CD14-positive monocyte (primary cell): ENCODE measurements at regions not wholly inside any gene's neighbourhood (a gene's known extent, or its start where the extent isn't known, plus 50 kb on each side); places are given as distances from the start of the nearest gene placed in this dataset.

Experiments
- DNase-seq, 3 donors: peaks; one replicate each; pipeline ENCODE4 v3.0.0-alpha.2; 2011 to 2022
- H2AFZ ChIP-seq: 2 replicates; pipeline ENCODE4 v1.6.0; 2012; ENCODE audit warnings: mild to moderate bottlenecking, low read depth, low read length, inconsistent platforms; ENCODE audit not compliant: insufficient read depth, poor library complexity, severe bottlenecking
- H3K27ac ChIP-seq, 2 donors: 1 replicate in 1 of 2; 2 replicates in 1 of 2; pipeline ENCODE4 v1.5.1; 2012 to 2013; ENCODE audit warnings: low read length in 2 of 2, control low read depth in 1 of 2, inconsistent platforms in 1 of 2, low read depth in 1 of 2, mild to moderate bottlenecking in 1 of 2
- H3K27me3 ChIP-seq, 2 donors: one replicate each; pipeline versions ENCODE4 v1.6.0 to v1.6.1; 2011 to 2013; ENCODE audit warnings: low read length in 2 of 2; ENCODE audit not compliant: control insufficient read depth in 2 of 2, insufficient read depth in 2 of 2
- H3K36me3 ChIP-seq, 2 donors: replicated peaks in 1 of 2; 1 replicate in 1 of 2; 2 replicates in 1 of 2; pipeline versions ENCODE4 v1.5.1 to v1.6.1; 2012 to 2013; ENCODE audit warnings: low read length in 2 of 2, control low read depth in 1 of 2, inconsistent platforms in 1 of 2, mild to moderate bottlenecking in 1 of 2; ENCODE audit not compliant: insufficient read depth in 2 of 2, control insufficient read depth in 1 of 2
- H3K4me1 ChIP-seq, 2 donors: 1 replicate in 1 of 2; 2 replicates in 1 of 2; pipeline versions ENCODE4 v1.5.1 to v1.6.1; 2012 to 2013; ENCODE audit warnings: low read length in 2 of 2, control low read depth in 1 of 2, inconsistent platforms in 1 of 2, mild to moderate bottlenecking in 1 of 2, moderate library complexity in 1 of 2; ENCODE audit not compliant: insufficient read depth in 2 of 2, control insufficient read depth in 1 of 2
- H3K4me2 ChIP-seq: replicated peaks from 2 replicates; pipeline ENCODE3; 2012; ENCODE audit warnings: low read length, moderate library complexity, mild to moderate bottlenecking; ENCODE audit not compliant: poor library complexity, severe bottlenecking; ENCODE audit errors: extremely low read depth
- H3K4me3 ChIP-seq, 3 experiments: fragments of 200-600 bp in 1 of 3; sonication (generic) in 1 of 3; replicated peaks in 1 of 3; 1 replicate in 2 of 3; 2 replicates in 1 of 3; pipeline ENCODE4 v1.5.1; 2011 to 2013; ENCODE audit warnings: low read length in 3 of 3, mild to moderate bottlenecking in 3 of 3, control low read depth in 2 of 3, low read depth in 2 of 3, inconsistent platforms in 1 of 3, moderate library complexity in 1 of 3
- H3K79me2 ChIP-seq: 2 replicates; pipeline ENCODE4 v1.6.0; 2012; ENCODE audit warnings: mild to moderate bottlenecking, control low read depth, inconsistent platforms, low read length, moderate library complexity; ENCODE audit not compliant: insufficient read depth
- H3K9ac ChIP-seq: 2 replicates; pipeline ENCODE4 v1.6.0; 2017; ENCODE audit warnings: low read length, mild to moderate bottlenecking; ENCODE audit not compliant: insufficient read depth, poor library complexity, severe bottlenecking
- H3K9me3 ChIP-seq, 2 donors: replicated peaks in 1 of 2; 1 replicate in 1 of 2; 2 replicates in 1 of 2; pipeline versions ENCODE4 v1.5.1 to v1.6.1; 2012 to 2013; ENCODE audit warnings: low read length in 2 of 2, control low read depth in 1 of 2; ENCODE audit not compliant: control insufficient read depth in 1 of 2, insufficient read depth in 1 of 2
- H4K20me1 ChIP-seq: 2 replicates; pipeline ENCODE4 v1.6.0; 2012; ENCODE audit warnings: mild to moderate bottlenecking, low read length, control low read depth, moderate library complexity; ENCODE audit not compliant: insufficient read depth
- H3K27ac Mint-ChIP-seq, 7 donors: one replicate each; pipeline ENCODE4 v1.8.0; 2020; ENCODE audit warnings: mild to moderate bottlenecking in 7 of 7, mixed read lengths in 7 of 7, moderate library complexity in 6 of 7, inconsistent platforms in 2 of 7
- H3K27me3 Mint-ChIP-seq, 3 donors: one replicate each; pipeline ENCODE4 v1.8.0; 2021 to 2022; ENCODE audit warnings: low read depth in 3 of 3, mild to moderate bottlenecking in 3 of 3, mixed read lengths in 3 of 3, moderate library complexity in 3 of 3, inconsistent platforms in 1 of 3
- H3K36me3 Mint-ChIP-seq, 2 donors: one replicate each; pipeline ENCODE4 v1.8.0; 2020; ENCODE audit warnings: mixed read lengths in 2 of 2, inconsistent platforms in 1 of 2, mild to moderate bottlenecking in 1 of 2
- H3K4me1 Mint-ChIP-seq: one replicate; pipeline ENCODE4 v1.8.0; 2020; ENCODE audit warnings: mild to moderate bottlenecking, mixed read lengths
- H3K4me3 Mint-ChIP-seq, 2 donors: one replicate each; pipeline ENCODE4 v1.8.0; 2020; ENCODE audit warnings: mild to moderate bottlenecking in 2 of 2, mixed read lengths in 2 of 2, moderate library complexity in 1 of 2
- H3K9me3 Mint-ChIP-seq, 7 donors: one replicate each; pipeline ENCODE4 v1.8.0; 2020 to 2022; ENCODE audit warnings: mixed read lengths in 7 of 7, mild to moderate bottlenecking in 6 of 7, moderate library complexity in 6 of 7, inconsistent platforms in 2 of 7
- WGBS: methylation state at CpG from one replicate; pipeline ENCODE4 v1.1.5; 2013; ENCODE audit warnings: missing lambda C conversion rate; ENCODE audit not compliant: insufficient coverage; 5-methylcytosine and 5-hydroxymethylcytosine counted together
- intact Hi-C, 2 donors: fragments of 100-400 bp; cut with micrococcal nuclease; formaldehyde crosslinking; loops; one replicate each; pipeline versions ENCODE4 v1.15.0 to v1.15.1; 2023
- TF ChIP-seq, protein P1 (sequence below): fragments of 200-600 bp; IDR thresholded peaks from one replicate; pipeline ENCODE4 v1.8.0; 2022; ENCODE audit warnings: antibody characterized with exemption, mild to moderate bottlenecking

DNA sequence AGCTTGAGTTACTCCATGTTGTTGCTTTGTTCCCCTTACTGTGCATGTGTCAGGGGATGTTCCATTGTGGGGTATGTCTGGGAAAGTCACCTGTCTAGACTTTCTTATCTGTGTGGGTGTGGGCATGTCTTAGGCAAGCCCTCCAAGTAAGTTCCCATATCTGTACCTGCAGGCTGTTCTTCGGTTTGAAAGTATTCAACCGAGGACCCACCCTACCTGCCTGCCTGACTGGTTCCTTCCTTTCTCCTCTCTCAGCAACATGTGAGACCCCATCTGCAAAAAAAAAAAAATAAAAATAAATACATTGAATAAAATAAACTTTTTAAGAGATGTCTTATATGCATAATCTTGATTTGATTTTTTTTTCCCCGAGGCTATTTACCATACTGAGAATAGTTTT, 622.7 kb downstream of the TDRD15 start:
- no CpG with 5 or more reads among the region's 3 CpGs for WGBS
- no peaks in the 10 kb centered on the region for H3K27me3 ChIP-seq

GRCh38 chr2:21748501-21748900, 624.7 kb downstream of the TDRD15 start:
- no peak overlapping the region for H3K27ac ChIP-seq
- peaks cover 0 to 6% of the 10 kb centered on the region in 2 donors for H3K9me3 ChIP-seq
- 89% methylated on average over 1 of the region's 4 CpGs for WGBS
- no peaks in the 10 kb centered on the region for H4K20me1 ChIP-seq
- H3K27ac Mint-ChIP-seq, result no peak overlapping the region
- TF ChIP-seq, protein P1, sequence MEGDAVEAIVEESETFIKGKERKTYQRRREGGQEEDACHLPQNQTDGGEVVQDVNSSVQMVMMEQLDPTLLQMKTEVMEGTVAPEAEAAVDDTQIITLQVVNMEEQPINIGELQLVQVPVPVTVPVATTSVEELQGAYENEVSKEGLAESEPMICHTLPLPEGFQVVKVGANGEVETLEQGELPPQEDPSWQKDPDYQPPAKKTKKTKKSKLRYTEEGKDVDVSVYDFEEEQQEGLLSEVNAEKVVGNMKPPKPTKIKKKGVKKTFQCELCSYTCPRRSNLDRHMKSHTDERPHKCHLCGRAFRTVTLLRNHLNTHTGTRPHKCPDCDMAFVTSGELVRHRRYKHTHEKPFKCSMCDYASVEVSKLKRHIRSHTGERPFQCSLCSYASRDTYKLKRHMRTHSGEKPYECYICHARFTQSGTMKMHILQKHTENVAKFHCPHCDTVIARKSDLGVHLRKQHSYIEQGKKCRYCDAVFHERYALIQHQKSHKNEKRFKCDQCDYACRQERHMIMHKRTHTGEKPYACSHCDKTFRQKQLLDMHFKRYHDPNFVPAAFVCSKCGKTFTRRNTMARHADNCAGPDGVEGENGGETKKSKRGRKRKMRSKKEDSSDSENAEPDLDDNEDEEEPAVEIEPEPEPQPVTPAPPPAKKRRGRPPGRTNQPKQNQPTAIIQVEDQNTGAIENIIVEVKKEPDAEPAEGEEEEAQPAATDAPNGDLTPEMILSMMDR, result no peak
- H3K36me3 Mint-ChIP-seq, result no peaks in the 10 kb centered on the region
- H3K79me2 ChIP-seq, result no peaks in the 10 kb centered on the region
- H3K4me1 ChIP-seq, result no peaks in the 10 kb centered on the region
- no peaks in the 10 kb centered on the region for H3K36me3 ChIP-seq
- H3K27me3 ChIP-seq, result no peaks in the 10 kb centered on the region
- H3K9ac ChIP-seq, result no peak overlapping the region
- DNase-seq, result no peak
- intact Hi-C loops, result no loop called here
- H3K4me3 ChIP-seq, result no peak overlapping the region
- H2AFZ ChIP-seq, result no peak overlapping the region
- no peaks in the 10 kb centered on the region for H3K27me3 Mint-ChIP-seq
- H3K4me3 Mint-ChIP-seq, result no peak overlapping the region
- H3K4me2 ChIP-seq, result no peak overlapping the region
- H3K4me1 Mint-ChIP-seq, result no peaks in the 10 kb centered on the region
- peaks cover 0 to 7% (median 2%) of the 10 kb centered on the region in 7 donors for H3K9me3 Mint-ChIP-seq

More for the DNA sequence above, 622.7 kb downstream of the TDRD15 start:
- no peaks in the 10 kb centered on the region for H3K79me2 ChIP-seq
- no peaks in the 10 kb centered on the region for H3K4me1 ChIP-seq
- no peak for DNase-seq
- H3K9me3 ChIP-seq, result peaks cover 0 to 6% of the 10 kb centered on the region in 2 donors
- no peak overlapping the region for H3K4me3 Mint-ChIP-seq
- TF ChIP-seq, protein P1, result no peak
- no peaks in the 10 kb centered on the region for H3K4me1 Mint-ChIP-seq
- no peak overlapping the region for H3K4me2 ChIP-seq
- H3K27ac ChIP-seq, result no peak overlapping the region
- no peaks in the 10 kb centered on the region for H4K20me1 ChIP-seq
- no peak overlapping the region for H3K4me3 ChIP-seq
- H3K9me3 Mint-ChIP-seq, result peaks cover 0 to 13% (median 2%) of the 10 kb centered on the region in 7 donors
- H3K36me3 ChIP-seq, result no peaks in the 10 kb centered on the region
- no peak overlapping the region for H3K9ac ChIP-seq
- H3K36me3 Mint-ChIP-seq, result no peaks in the 10 kb centered on the region
- H2AFZ ChIP-seq, result no peak overlapping the region
- intact Hi-C loops, result no loop called here
- no peaks in the 10 kb centered on the region for H3K27me3 Mint-ChIP-seq
- H3K27ac Mint-ChIP-seq, result no peak overlapping the region
